ENCODE measurements at regions not wholly inside any gene's neighbourhood (a gene's known extent, or its start where the extent isn't known, plus 50 kb on each side); places are given as distances from the start of the nearest gene placed in this dataset.

DNA sequence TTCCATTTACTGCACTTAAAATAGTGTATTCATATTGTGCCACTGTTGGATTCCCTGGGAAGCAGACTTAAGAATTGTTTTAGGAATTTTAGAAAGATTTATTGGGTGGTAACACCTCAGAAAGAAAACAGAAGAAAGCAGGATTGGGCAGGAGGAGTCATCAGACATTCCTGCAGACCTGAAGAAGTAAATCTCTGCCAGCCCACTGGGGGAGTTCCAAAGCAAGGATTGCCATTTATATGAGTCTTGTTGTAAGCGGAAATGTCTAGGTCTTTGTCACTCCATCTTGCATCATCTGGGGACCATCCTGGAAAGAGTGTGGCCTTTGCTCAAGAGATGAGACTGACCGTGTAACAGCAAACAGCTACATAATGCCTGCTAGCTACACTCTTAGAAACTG is 947.6 kb upstream of the POT1 start:
- H3K4me3 ChIP-seq (ENCODE audit: low read depth, low read length, poor library complexity, severe bottlenecking) = no peak overlapping the region
- no peaks in the 10 kb centered on the region for H3K9me3 ChIP-seq (ENCODE audit: low read length)
- no peak overlapping the region for H3K4me2 ChIP-seq (ENCODE audit: low read length)
- no peak for TF ChIP-seq EZH2 (IDR thresholded peaks at IDR 0.05; ENCODE audit: borderline replicate concordance, low read length)
- TF ChIP-seq, protein P1, sequence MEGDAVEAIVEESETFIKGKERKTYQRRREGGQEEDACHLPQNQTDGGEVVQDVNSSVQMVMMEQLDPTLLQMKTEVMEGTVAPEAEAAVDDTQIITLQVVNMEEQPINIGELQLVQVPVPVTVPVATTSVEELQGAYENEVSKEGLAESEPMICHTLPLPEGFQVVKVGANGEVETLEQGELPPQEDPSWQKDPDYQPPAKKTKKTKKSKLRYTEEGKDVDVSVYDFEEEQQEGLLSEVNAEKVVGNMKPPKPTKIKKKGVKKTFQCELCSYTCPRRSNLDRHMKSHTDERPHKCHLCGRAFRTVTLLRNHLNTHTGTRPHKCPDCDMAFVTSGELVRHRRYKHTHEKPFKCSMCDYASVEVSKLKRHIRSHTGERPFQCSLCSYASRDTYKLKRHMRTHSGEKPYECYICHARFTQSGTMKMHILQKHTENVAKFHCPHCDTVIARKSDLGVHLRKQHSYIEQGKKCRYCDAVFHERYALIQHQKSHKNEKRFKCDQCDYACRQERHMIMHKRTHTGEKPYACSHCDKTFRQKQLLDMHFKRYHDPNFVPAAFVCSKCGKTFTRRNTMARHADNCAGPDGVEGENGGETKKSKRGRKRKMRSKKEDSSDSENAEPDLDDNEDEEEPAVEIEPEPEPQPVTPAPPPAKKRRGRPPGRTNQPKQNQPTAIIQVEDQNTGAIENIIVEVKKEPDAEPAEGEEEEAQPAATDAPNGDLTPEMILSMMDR (IDR thresholded peaks at IDR 0.05; ENCODE audit: low read length) = no peak
- no peak overlapping the region for H3K27ac ChIP-seq (ENCODE audit: low read depth, low read length, poor library complexity, severe bottlenecking)
- H4K20me1 ChIP-seq (ENCODE audit: insufficient read depth, low read length) = no peaks in the 10 kb centered on the region
- H3K9me2 ChIP-seq (ENCODE audit: low read depth, low read length) = no peaks in the 10 kb centered on the region
- no peak overlapping the region for H2AFZ ChIP-seq (ENCODE audit: low read length)
- H3K79me2 ChIP-seq (ENCODE audit: insufficient read depth, low read length) = no peaks in the 10 kb centered on the region
- H3K36me3 ChIP-seq (ENCODE audit: insufficient read depth, low read length) = no peaks in the 10 kb centered on the region
- no peak overlapping the region for H3K9ac ChIP-seq (ENCODE audit: low read length)
- no peaks in the 10 kb centered on the region for H3F3A ChIP-seq (ENCODE audit: insufficient read depth, low read length)
- no peaks in the 10 kb centered on the region for H3K4me1 ChIP-seq (ENCODE audit: insufficient read depth, low read length, severe bottlenecking)
- no peaks in the 10 kb centered on the region for H3K27me3 ChIP-seq (ENCODE audit: insufficient read depth, low read length)

DNA sequence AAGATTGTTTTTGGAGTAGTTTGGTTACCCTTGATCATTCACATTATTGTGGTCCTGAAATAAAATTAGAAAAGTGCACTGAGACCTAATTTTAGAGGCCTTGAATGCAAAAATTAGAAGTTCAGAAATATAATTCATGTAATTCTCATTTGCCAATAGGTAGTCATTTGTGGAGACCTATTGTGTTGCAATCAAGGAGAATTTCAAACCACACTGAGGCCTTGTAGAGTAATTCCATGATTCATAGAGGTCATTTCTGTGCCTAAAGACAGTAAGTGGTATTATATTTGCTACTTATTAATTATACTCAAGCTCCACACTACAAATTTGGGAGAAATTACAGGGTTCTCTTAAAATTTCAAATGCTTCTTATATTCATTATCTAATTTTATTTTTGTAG is 946.8 kb upstream of the POT1 start:
- Histone ChIP-seq H3K27ac (ENCODE audit: low read depth, low read length, poor library complexity, severe bottlenecking) (no peak overlapping the region), H3F3A (ENCODE audit: insufficient read depth, low read length) (no peaks in the 10 kb centered on the region), H3K9ac (ENCODE audit: low read length) (no peak overlapping the region), H3K79me2 (ENCODE audit: insufficient read depth, low read length) (no peaks in the 10 kb centered on the region), H3K9me3 (ENCODE audit: low read length) (no peaks in the 10 kb centered on the region), H2AFZ (ENCODE audit: low read length) (no peak overlapping the region), H3K4me2 (ENCODE audit: low read length) (no peak overlapping the region), H4K20me1 (ENCODE audit: insufficient read depth, low read length) (no peaks in the 10 kb centered on the region), H3K36me3 (ENCODE audit: insufficient read depth, low read length) (no peaks in the 10 kb centered on the region), H3K4me3 (ENCODE audit: low read depth, low read length, poor library complexity, severe bottlenecking) (no peak overlapping the region), H3K4me1 (ENCODE audit: insufficient read depth, low read length, severe bottlenecking) (no peaks in the 10 kb centered on the region), H3K9me2 (ENCODE audit: low read depth, low read length) (no peaks in the 10 kb centered on the region), H3K27me3 (ENCODE audit: insufficient read depth, low read length) (no peaks in the 10 kb centered on the region)
- TF ChIP-seq EZH2 (IDR thresholded peaks at IDR 0.05; ENCODE audit: borderline replicate concordance, low read length) = no peak
- TF ChIP-seq, protein P1 (IDR thresholded peaks at IDR 0.05; ENCODE audit: low read length) = no peak

DNA sequence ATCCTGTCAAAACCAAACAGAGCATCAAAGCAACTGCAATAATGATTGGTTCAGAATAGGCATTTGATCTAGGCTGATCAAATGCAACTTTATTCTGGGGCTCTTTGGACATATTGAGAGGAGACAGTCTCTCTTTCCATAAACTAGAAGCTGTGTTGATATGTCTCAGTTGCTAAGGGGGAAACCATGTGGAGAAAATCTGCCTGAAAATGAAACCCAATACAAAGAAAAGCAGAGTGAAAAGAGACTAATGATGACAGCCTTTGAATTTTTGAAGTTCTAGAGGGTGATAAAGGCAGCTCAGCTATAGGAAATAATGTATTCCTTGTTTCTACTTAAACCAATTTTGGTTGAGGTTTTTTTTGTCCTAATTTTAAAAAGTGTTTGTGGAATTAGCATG is 941.8 kb upstream of the POT1 start:
- no peaks in the 10 kb centered on the region for H3K79me2 ChIP-seq (ENCODE audit: insufficient read depth, low read length)
- TF ChIP-seq, protein P1 (IDR thresholded peaks at IDR 0.05; ENCODE audit: low read length) = no peak
- TF ChIP-seq EZH2 (IDR thresholded peaks at IDR 0.05; ENCODE audit: borderline replicate concordance, low read length) = no peak
- H4K20me1 ChIP-seq (ENCODE audit: insufficient read depth, low read length) = no peaks in the 10 kb centered on the region
- H3K36me3 ChIP-seq (ENCODE audit: insufficient read depth, low read length) = no peaks in the 10 kb centered on the region
- no peak overlapping the region for H3K4me3 ChIP-seq (ENCODE audit: low read depth, low read length, poor library complexity, severe bottlenecking)
- no peak overlapping the region for H3K4me2 ChIP-seq (ENCODE audit: low read length)
- no peaks in the 10 kb centered on the region for H3K9me3 ChIP-seq (ENCODE audit: low read length)
- no peaks in the 10 kb centered on the region for H3F3A ChIP-seq (ENCODE audit: insufficient read depth, low read length)
- no peaks in the 10 kb centered on the region for H3K27me3 ChIP-seq (ENCODE audit: insufficient read depth, low read length)
- no peaks in the 10 kb centered on the region for H3K9me2 ChIP-seq (ENCODE audit: low read depth, low read length)
- H3K4me1 ChIP-seq (ENCODE audit: insufficient read depth, low read length, severe bottlenecking) = no peaks in the 10 kb centered on the region
- no peak overlapping the region for H3K9ac ChIP-seq (ENCODE audit: low read length)
- no peak overlapping the region for H3K27ac ChIP-seq (ENCODE audit: low read depth, low read length, poor library complexity, severe bottlenecking)
- H2AFZ ChIP-seq (ENCODE audit: low read length) = no peak overlapping the region

Data from OCI-LY1 (cell line).